K562 (cell line): ENCODE measurements at regions not wholly inside any gene's neighbourhood (a gene's known extent, or its start where the extent isn't known, plus 50 kb on each side); places are given as distances from the start of the nearest gene placed in this dataset.

Experiments used
- BCOR ChIP-seq: fragments of 450-650 bp; IDR thresholded peaks from 2 replicates; pipeline ENCODE4 v1.6.1; 2016
- MXI1 ChIP-seq: IDR thresholded peaks from 2 replicates; pipeline ENCODE4 v1.6.1; 2011; ENCODE audit warnings: low read depth, mild to moderate bottlenecking, improper control_type of control experiment, low read length
- NELFE ChIP-seq: IDR thresholded peaks from 2 replicates; pipeline ENCODE4 v1.6.1; 2011; ENCODE audit warnings: mild to moderate bottlenecking; ENCODE audit not compliant: insufficient read depth, insufficient read length
- NKRF ChIP-seq: fragments of 450-650 bp; IDR thresholded peaks from 2 replicates; pipeline ENCODE4 v1.6.1; 2016; ENCODE audit warnings: borderline replicate concordance
- PCBP2 ChIP-seq: fragments of 200-400 bp; formaldehyde crosslinking; IDR thresholded peaks from 2 replicates; pipeline ENCODE4 v1.6.1; 2018; ENCODE audit warnings: low read length, low read depth, mild to moderate bottlenecking, moderate library complexity; ENCODE audit not compliant: poor library complexity, severe bottlenecking
- PHTF2 ChIP-seq: fragments of 250-450 bp; sonication (Bioruptor Pico); IDR thresholded peaks from 2 replicates; pipeline ENCODE4 v1.5.0; 2021; ENCODE audit warnings: mild to moderate bottlenecking
- PTRF ChIP-seq: fragments of 450-650 bp; IDR thresholded peaks from 2 replicates; pipeline ENCODE4 v1.6.1; 2016; ENCODE audit warnings: mild to moderate bottlenecking, missing genetic modification characterization, missing compliant biosample characterization
- TCFL5 ChIP-seq: fragments of 250-450 bp; sonication (Bioruptor Pico); conservative IDR thresholded peaks from 2 replicates; pipeline ENCODE4 v1.6.1; 2021; ENCODE audit warnings: mild to moderate bottlenecking, moderate library complexity, matching md5 sums
- THAP12 ChIP-seq: fragments of 250-450 bp; sonication (Bioruptor Pico); IDR thresholded peaks from 2 replicates; pipeline ENCODE4 v1.9.0; 2021; ENCODE audit warnings: mild to moderate bottlenecking, inconsistent platforms
- ZBTB8A ChIP-seq: fragments of 450-650 bp; IDR thresholded peaks from 2 replicates; pipeline ENCODE4 v1.6.1; 2018; ENCODE audit warnings: mild to moderate bottlenecking, moderate library complexity; ENCODE audit not compliant: partially characterized antibody
- ZFP91 ChIP-seq: sonication (generic); formaldehyde crosslinking; IDR thresholded peaks from 2 replicates; pipeline ENCODE4 v1.8.0; 2022; ENCODE audit warnings: mild to moderate bottlenecking, missing genetic modification reagents
- ZNF282 ChIP-seq: sonication (generic); formaldehyde crosslinking; IDR thresholded peaks from 2 replicates; pipeline ENCODE4 v1.8.1; 2023; ENCODE audit warnings: missing genetic modification reagents
- ZNF695 ChIP-seq: fragments of 450-650 bp; formaldehyde crosslinking; IDR thresholded peaks from 2 replicates; pipeline ENCODE4 v1.4.0; 2020; ENCODE audit warnings: mild to moderate bottlenecking, moderate library complexity
- ZNF785 ChIP-seq: fragments of 250-450 bp; sonication (Bioruptor Pico); IDR thresholded peaks from 2 replicates; pipeline ENCODE4 v1.4.0; 2020; ENCODE audit warnings: mild to moderate bottlenecking
- TF ChIP-seq, protein P1 (sequence below): fragments of 250-450 bp; sonication (Bioruptor Pico); IDR thresholded peaks from 2 replicates; pipeline ENCODE4 v1.4.0; 2020; ENCODE audit warnings: mild to moderate bottlenecking, moderate library complexity
- TF ChIP-seq, protein P2 (sequence below), 2 experiments: fragments of 200-800 bp in 1 of 2; sonication (Bioruptor generic) in 1 of 2; sonication (generic) in 1 of 2; formaldehyde crosslinking in 1 of 2; IDR thresholded peaks in 1 of 2; conservative IDR thresholded peaks in 1 of 2; 2 replicates each; pipeline versions ENCODE4 v1.5.0 to v1.6.1; 2016 to 2020; ENCODE audit warnings: missing compliant biosample characterization in 1 of 2, missing genetic modification characterization in 1 of 2, missing genetic modification reagents in 1 of 2

DNA sequence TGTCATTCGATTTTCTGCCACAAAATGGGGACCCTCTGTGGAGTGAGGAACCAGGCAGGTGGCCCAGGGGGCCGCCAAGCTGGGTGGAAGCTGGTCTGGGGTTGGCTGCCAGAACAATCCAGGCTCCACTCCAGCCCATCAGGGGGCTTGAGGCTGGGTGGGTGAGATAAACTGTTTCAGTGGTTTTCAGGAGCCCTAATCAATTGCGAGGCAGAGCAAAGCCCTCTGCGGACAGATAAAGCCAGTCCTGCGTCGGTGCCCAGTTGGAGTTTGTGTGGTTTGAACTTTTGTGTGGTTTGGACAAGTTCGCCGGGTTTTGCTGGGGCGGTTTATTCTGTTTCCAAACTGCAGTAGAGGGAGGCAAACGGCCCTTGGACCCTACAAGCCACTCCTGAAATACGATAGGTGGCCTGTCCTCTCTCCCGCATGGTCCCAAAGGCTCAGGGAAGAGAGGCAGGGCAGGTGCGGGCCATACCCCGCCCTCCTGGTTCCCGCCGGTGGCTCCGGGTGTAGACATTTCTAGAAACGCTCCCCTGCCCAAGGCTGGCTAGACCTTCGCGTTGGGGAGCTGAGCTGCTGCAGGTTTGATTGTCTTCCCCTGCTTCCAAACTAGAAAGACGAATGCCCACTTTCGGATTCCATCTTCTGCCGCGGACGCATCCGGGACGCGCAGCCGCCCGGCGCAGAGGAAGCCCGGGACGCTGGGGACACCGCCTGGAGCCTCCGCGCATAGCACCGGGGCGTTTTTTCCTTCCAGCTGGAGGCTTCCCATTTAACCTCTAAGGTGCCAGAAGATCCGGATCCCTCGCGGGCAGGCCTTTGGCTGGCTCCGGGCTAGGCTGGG lies 169.0 kb upstream of the BCOR start (continued):
- TF ChIP-seq, protein P1, sequence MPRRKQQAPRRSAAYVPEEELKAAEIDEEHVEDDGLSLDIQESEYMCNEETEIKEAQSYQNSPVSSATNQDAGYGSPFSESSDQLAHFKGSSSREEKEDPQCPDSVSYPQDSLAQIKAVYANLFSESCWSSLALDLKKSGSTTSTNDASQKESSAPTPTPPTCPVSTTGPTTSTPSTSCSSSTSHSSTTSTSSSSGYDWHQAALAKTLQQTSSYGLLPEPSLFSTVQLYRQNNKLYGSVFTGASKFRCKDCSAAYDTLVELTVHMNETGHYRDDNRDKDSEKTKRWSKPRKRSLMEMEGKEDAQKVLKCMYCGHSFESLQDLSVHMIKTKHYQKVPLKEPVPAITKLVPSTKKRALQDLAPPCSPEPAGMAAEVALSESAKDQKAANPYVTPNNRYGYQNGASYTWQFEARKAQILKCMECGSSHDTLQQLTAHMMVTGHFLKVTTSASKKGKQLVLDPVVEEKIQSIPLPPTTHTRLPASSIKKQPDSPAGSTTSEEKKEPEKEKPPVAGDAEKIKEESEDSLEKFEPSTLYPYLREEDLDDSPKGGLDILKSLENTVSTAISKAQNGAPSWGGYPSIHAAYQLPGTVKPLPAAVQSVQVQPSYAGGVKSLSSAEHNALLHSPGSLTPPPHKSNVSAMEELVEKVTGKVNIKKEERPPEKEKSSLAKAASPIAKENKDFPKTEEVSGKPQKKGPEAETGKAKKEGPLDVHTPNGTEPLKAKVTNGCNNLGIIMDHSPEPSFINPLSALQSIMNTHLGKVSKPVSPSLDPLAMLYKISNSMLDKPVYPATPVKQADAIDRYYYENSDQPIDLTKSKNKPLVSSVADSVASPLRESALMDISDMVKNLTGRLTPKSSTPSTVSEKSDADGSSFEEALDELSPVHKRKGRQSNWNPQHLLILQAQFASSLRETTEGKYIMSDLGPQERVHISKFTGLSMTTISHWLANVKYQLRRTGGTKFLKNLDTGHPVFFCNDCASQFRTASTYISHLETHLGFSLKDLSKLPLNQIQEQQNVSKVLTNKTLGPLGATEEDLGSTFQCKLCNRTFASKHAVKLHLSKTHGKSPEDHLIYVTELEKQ, result no peak
- TF ChIP-seq ZFP91 (no peak), PHTF2 (CRISPR knock-in tag) (no peak), BCOR (no peak), PCBP2 (no peak), TCFL5 (CRISPR knock-in tag) (no peak), ZNF785 (CRISPR knock-in tag) (no peak), NKRF (no peak), PTRF (tag) (no peak), ZNF282 (no peak), NELFE (no peak), ZNF695 (CRISPR knock-in tag) (no peak), THAP12 (CRISPR knock-in tag) (no peak), MXI1 (no peak), ZBTB8A (no peak)
- TF ChIP-seq, protein P2, sequence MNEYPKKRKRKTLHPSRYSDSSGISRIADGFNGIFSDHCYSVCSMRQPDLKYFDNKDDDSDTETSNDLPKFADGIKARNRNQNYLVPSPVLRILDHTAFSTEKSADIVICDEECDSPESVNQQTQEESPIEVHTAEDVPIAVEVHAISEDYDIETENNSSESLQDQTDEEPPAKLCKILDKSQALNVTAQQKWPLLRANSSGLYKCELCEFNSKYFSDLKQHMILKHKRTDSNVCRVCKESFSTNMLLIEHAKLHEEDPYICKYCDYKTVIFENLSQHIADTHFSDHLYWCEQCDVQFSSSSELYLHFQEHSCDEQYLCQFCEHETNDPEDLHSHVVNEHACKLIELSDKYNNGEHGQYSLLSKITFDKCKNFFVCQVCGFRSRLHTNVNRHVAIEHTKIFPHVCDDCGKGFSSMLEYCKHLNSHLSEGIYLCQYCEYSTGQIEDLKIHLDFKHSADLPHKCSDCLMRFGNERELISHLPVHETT (CRISPR knock-in tag; conservative IDR thresholded peaks at IDR 0.05 in 1 of 2, IDR thresholded peaks at IDR 0.05 in 1 of 2), result no peak
